Activated CD8-positive, alpha-beta T cell treated with anti-CD3 and anti-CD28 coated beads for 36 hours (primary cell): ENCODE measurements at regions not wholly inside any gene's neighbourhood (a gene's known extent, or its start where the extent isn't known, plus 50 kb on each side); places are given as distances from the start of the nearest gene placed in this dataset.

Source experiments
- ATAC-seq: fragments of 200-7000 bp; cut with Tn5 transposase; one replicate; pipeline ENCODE4 v1.10.0; 2021; ENCODE audit warnings: mild to moderate bottlenecking, moderate library complexity
- CTCF ChIA-PET: fragments of 350-600 bp; sonication (Branson Sonifier 250); formaldehyde crosslinking; loops from one replicate; lab custom pipeline; 2021; ENCODE audit warnings: antibody characterized with exemption; lab: Charles Lee
- POLR2A ChIA-PET: fragments of 350-600 bp; sonication (Branson Sonifier 250); formaldehyde crosslinking; loops from one replicate; lab custom pipeline; 2021; ENCODE audit warnings: antibody characterized with exemption; lab: Charles Lee
- DNase-seq: peaks from one replicate; pipeline ENCODE4 v3.0.0-alpha.2; 2020
- H3K27ac Mint-ChIP-seq: one replicate; pipeline ENCODE4 v1.8.0; 2021; ENCODE audit warnings: mild to moderate bottlenecking, mixed read lengths
- H3K27me3 Mint-ChIP-seq: one replicate; pipeline ENCODE4 v1.8.0; 2021; ENCODE audit warnings: mixed read lengths
- H3K36me3 Mint-ChIP-seq: one replicate; pipeline ENCODE4 v1.8.0; 2021; ENCODE audit warnings: low read depth, mixed read lengths
- H3K4me1 Mint-ChIP-seq: one replicate; pipeline ENCODE4 v1.8.0; 2021; ENCODE audit warnings: low read depth, mixed read lengths
- H3K4me3 Mint-ChIP-seq: one replicate; pipeline ENCODE4 v1.8.0; 2021; ENCODE audit warnings: mild to moderate bottlenecking, moderate library complexity, mixed read lengths
- H3K9me3 Mint-ChIP-seq: one replicate; pipeline ENCODE4 v1.8.0; 2021; ENCODE audit warnings: mixed read lengths
- intact Hi-C: fragments of 100-400 bp; cut with micrococcal nuclease; formaldehyde crosslinking; loops from one replicate; pipeline ENCODE4 v1.10.0; 2022
- TF ChIP-seq, protein P1 (sequence below): fragments of 200-600 bp; IDR thresholded peaks from one replicate; pipeline ENCODE4 v1.8.0; 2022; ENCODE audit warnings: antibody characterized with exemption, mild to moderate bottlenecking

DNA sequence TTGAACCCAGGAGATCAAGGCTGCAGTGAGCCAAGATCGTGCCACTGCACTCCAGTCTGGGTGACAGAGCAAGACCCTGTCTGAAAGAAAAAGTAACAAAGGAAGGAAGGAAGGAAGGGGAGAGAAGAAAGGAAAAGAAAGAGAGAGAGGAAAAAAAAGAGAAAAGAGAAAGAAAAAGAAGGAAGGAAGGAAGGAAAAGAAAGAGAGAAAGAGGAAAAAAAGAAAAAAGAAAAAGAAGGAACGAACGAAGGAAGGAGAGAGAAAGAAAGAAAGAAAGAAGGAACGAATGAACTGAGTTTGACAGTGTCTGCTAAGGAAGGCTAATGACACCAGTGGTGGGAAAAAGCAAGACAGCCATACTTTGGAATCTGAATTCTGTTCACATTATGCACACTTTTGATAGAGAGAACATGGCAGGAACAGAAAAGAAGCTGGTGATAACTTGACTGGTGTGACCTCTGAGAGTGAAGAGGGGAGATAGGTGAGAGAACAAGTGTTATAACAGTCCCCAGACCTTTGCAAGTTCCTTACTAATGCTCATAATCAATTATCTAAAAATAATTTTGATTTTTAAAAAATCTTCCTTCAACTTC is 93.3 kb upstream of the MYLIP start:
- H3K27me3 Mint-ChIP-seq, result no peaks in the 10 kb centered on the region
- intact Hi-C loops, result no loop called here
- DNase-seq, result no peak
- ATAC-seq, result no peak
- POLR2A ChIA-PET, result interaction anchor here (0.8 kb wide), 1 partner anchor 37 kb away, joined by 3 read pairs; no protein-coding TSS in a partner anchor
- no peak overlapping the region for H3K4me3 Mint-ChIP-seq
- H3K4me1 Mint-ChIP-seq, result no peaks in the 10 kb centered on the region
- H3K36me3 Mint-ChIP-seq, result no peaks in the 10 kb centered on the region
- no peak overlapping the region for H3K27ac Mint-ChIP-seq
- H3K9me3 Mint-ChIP-seq, result peaks cover 3% of the 10 kb centered on the region
- CTCF ChIA-PET, result interaction anchor here (1.0 kb wide), 1 partner anchor 142 kb away, joined by 3 read pairs; no protein-coding TSS in a partner anchor
- TF ChIP-seq, protein P1, sequence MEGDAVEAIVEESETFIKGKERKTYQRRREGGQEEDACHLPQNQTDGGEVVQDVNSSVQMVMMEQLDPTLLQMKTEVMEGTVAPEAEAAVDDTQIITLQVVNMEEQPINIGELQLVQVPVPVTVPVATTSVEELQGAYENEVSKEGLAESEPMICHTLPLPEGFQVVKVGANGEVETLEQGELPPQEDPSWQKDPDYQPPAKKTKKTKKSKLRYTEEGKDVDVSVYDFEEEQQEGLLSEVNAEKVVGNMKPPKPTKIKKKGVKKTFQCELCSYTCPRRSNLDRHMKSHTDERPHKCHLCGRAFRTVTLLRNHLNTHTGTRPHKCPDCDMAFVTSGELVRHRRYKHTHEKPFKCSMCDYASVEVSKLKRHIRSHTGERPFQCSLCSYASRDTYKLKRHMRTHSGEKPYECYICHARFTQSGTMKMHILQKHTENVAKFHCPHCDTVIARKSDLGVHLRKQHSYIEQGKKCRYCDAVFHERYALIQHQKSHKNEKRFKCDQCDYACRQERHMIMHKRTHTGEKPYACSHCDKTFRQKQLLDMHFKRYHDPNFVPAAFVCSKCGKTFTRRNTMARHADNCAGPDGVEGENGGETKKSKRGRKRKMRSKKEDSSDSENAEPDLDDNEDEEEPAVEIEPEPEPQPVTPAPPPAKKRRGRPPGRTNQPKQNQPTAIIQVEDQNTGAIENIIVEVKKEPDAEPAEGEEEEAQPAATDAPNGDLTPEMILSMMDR, result peak; percentile 29

DNA sequence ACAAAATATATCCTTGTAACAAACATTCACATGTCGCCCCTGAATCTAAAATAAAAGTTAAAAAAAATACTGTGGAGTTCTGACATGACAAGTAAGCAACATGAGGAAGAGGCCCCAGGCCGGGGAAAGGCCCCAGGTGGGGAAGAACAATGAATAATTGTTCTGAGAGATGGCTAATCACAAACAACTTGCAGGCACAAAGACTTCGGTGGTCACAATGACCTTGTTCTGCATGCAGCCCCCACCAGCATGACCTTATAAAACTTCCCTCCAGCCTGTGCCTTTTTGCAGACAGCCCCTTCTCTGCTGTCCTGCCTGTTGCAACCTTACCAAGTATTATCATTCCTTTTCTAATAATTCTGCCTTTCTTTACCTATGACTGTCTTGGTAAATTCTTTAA is 95.7 kb upstream of the MYLIP start:
- no peak overlapping the region for H3K4me3 Mint-ChIP-seq
- DNase-seq, result no peak
- TF ChIP-seq, protein P1, result no peak
- no peaks in the 10 kb centered on the region for H3K9me3 Mint-ChIP-seq
- H3K4me1 Mint-ChIP-seq, result peaks cover 3% of the 10 kb centered on the region
- intact Hi-C loops, result no loop called here
- ChIA-PET POLR2A (no interaction called here), CTCF (no interaction called here)
- no peak overlapping the region for H3K27ac Mint-ChIP-seq
- no peaks in the 10 kb centered on the region for H3K27me3 Mint-ChIP-seq
- no peaks in the 10 kb centered on the region for H3K36me3 Mint-ChIP-seq
- ATAC-seq, result no peak

DNA sequence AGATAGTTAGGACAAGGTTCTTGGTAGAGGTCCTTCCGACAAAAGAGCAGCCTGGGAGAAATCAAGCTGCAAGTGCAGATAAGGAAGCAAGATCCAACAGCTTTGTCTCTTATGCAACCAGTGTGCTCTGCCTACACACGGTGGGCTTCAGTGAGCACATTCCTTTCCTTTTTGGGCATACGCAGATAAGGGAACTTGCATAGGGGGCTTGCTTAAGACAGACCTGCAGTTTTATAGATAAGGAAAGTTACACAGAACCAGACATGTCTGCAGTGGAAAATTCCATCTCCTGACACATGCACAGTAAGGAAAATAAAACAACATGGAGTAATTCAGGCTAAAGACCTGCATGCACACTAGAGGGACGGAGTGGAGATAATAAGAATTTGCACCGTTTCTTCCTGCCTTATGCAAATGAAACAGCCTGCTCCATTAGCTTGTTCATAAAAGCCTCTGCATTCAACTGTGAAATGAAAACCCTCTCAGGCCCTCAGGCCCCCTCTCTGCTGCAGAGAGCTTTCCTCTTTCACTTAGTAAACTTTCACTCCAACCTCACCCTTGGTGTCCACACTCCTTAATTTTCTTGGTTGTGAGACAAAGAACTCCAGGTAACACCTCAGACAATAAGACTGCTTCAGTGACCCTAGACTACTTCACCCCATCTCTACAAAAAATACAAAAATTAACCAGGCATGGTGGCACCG is 97.5 kb upstream of the MYLIP start:
- peaks cover 3% of the 10 kb centered on the region for H3K4me1 Mint-ChIP-seq
- DNase-seq (no peak), ATAC-seq (no peak)
- no peak overlapping the region for H3K27ac Mint-ChIP-seq
- ChIA-PET CTCF (no interaction called here), POLR2A (no interaction called here)
- no peak overlapping the region for H3K4me3 Mint-ChIP-seq
- H3K27me3 Mint-ChIP-seq, result no peaks in the 10 kb centered on the region
- TF ChIP-seq, protein P1, result no peak
- H3K9me3 Mint-ChIP-seq, result no peaks in the 10 kb centered on the region
- intact Hi-C loops, result no loop called here
- H3K36me3 Mint-ChIP-seq, result no peaks in the 10 kb centered on the region

DNA sequence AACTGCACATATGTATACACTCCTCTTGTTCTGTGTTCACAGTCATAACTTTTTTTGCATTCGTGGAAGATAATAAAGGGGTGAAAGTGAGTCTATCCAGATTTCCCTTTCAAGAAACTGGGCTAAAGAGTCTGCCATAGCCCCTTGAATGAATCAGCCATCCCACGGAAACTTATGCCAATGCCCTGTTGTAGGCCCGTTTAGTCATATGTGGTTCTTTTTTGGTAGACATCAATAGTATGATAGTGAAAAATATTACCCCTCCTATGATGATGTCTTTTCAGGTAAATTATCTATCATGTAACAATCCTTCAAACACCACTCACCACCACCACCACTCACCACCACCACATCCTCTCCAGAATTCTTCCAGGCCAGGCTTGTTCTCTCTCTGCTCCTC is 99.9 kb upstream of the MYLIP start:
- no peaks in the 10 kb centered on the region for H3K27me3 Mint-ChIP-seq
- TF ChIP-seq, protein P1, result no peak
- ChIA-PET POLR2A (no interaction called here), CTCF (interaction anchor here (1.4 kb wide), 1 partner anchor 176 kb away, joined by 3 read pairs; no protein-coding TSS in a partner anchor)
- DNase-seq, result peak; percentile 7
- no peaks in the 10 kb centered on the region for H3K9me3 Mint-ChIP-seq
- ATAC-seq, result no peak
- H3K4me3 Mint-ChIP-seq, result no peak overlapping the region
- H3K4me1 Mint-ChIP-seq, result peaks cover 3% of the 10 kb centered on the region
- no peaks in the 10 kb centered on the region for H3K36me3 Mint-ChIP-seq
- no peak overlapping the region for H3K27ac Mint-ChIP-seq
- intact Hi-C loops, result no loop called here

DNA sequence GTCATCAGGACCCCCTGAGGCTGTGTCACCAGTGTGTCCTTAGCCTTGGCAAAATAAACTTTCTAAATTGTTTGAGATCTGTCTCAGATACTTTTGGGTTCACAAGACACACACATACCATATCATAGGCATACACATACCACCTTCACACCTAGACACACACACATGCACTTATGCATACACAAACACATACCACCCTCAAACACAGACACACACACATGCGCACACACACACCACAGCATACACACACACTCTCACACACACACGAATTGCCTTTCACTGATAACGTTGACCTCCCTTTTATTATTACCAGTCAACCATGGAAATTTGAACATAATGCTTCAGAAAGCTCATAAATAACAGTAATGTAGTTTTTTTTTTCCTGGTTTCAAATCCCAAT is 108.6 kb upstream of the MYLIP start:
- no peaks in the 10 kb centered on the region for H3K9me3 Mint-ChIP-seq
- ATAC-seq (no peak), DNase-seq (no peak)
- POLR2A ChIA-PET, result no interaction called here
- no peaks in the 10 kb centered on the region for H3K36me3 Mint-ChIP-seq
- H3K27ac Mint-ChIP-seq, result no peak overlapping the region
- no peak overlapping the region for H3K4me3 Mint-ChIP-seq
- CTCF ChIA-PET, result no interaction called here
- no peaks in the 10 kb centered on the region for H3K4me1 Mint-ChIP-seq
- TF ChIP-seq, protein P1, result no peak
- peaks cover 1% of the 10 kb centered on the region for H3K27me3 Mint-ChIP-seq
- intact Hi-C loops, result no loop called here
